H4 (cell line): ENCODE measurements at regions not wholly inside any gene's neighbourhood (a gene's known extent, or its start where the extent isn't known, plus 50 kb on each side); places are given as distances from the start of the nearest gene placed in this dataset.

Experiments
- DNase-seq: peaks from one replicate; pipeline ENCODE4 v3.0.0-alpha.2; 2015; ENCODE audit warnings: low spot score

DNA sequence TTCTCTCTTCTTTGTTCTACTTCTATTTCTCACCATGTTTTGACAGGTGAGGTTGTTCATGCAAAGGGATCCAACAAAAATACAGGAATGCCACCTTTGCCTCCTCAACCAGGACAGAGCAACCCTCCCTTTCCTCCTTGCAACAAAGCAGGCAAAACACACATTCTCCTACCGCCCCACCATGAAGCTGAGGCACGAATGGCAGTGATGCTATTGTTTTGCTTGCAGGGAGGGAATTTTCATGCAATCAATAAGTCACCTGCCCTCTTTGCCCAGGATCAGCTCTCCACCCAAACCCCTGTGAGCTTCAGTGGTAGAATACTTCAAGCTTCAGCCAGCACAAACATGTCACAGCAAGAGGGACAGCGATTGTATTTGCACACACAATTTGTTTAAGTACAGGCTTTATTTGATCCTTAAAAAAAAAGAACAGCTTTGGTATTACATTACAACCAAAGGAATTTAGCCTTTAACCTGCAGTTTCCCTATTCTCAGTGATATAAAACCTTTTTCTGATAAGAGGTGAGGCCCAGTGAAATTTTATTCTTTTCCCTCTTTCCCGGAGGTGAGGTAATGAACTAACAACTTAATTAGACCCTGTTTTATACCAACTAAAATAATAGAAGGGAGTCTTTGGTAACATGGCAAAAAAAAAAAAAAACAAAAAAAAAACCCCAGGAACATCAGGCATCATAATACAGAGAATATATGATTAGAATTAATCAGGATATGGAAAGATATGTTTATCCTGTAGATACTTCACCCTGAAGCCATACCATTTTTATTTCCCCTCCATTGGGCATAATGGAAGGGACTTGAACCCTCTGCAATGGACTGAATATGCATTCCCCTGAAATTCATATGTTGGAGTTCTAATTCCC is 87.0 kb upstream of the EEA1 start:
- no peak for DNase-seq

DNA sequence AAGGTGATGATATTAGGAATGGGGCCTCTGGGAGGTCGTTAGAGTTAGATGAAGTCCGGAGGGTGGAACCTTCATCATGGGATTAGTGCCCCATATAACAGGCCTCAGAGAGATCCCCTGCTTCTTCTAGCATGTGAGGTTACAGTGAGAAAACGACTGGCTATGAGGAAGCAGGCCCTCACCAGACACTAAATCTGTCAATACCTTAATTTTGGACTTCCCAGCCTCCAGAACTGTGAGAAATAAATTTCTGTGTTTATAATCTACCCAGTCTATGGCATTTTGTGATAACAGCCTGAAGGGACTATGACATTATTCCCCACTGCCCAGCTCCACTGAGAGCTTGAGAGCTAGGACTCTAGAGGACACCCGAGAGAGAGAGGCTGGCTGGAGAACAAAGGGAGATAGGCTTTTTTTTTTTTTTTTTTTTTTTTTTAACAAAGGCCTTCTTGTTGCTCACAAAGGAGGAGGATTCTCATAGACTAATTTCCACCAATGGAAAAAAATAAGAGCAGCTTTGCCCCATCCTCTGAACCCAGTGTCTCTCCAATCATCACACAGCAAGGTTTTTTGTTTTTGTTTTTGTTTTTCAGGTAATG is 87.8 kb upstream of the EEA1 start:
- DNase-seq: no peak

DNA sequence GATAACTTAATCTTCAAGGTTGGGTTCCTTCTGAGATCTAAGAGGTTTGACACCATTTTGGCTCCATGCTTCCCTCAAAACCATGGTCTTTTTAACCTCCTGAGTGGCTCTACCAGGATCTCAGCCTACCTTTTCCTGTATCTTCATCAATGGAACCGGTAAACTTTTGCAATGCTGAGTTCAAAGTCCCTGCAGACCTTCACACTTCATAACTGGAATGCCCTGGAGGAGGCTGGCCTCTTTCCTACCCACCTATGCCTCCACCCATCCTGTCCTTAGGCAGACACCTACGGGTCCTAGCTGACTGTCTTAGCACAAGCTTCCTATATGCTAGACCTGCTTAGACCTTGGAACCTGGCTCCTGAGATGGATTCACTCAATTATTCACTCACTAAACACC is 89.5 kb upstream of the EEA1 start:
- DNase-seq: no peak

DNA sequence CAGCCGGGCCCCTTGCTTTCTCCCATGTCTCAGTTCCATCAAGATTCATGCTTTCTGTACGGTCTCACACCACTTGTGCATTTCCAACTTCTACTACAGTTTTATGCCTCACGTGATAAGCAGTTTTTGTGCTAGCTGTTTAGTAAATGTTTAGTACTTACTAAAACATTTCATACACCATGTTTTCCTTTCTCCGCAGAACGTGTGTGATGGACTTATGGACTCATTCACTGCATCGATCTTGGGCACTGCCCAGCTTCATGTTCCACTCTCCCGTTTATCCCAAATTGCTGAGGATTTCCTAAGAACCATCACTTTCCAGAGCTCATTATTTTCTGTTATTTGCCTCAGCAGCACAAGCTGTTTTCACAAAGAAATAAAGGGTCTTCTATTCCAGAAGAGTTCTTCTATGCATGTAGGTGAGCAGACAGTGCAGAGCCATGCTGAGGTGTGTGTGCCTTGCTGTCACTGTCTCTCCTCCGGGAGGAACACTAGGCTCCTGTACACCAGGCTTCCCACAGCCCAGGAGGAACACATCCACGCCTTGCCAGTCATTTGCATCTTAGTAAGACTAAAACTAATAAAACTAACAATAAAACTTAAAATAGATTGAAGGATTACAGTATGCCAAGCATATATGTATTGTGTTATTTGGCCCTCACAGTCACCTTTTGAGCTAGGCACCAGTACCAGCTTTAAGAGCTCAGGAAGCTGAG is 90.3 kb upstream of the EEA1 start:
- no peak for DNase-seq

DNA sequence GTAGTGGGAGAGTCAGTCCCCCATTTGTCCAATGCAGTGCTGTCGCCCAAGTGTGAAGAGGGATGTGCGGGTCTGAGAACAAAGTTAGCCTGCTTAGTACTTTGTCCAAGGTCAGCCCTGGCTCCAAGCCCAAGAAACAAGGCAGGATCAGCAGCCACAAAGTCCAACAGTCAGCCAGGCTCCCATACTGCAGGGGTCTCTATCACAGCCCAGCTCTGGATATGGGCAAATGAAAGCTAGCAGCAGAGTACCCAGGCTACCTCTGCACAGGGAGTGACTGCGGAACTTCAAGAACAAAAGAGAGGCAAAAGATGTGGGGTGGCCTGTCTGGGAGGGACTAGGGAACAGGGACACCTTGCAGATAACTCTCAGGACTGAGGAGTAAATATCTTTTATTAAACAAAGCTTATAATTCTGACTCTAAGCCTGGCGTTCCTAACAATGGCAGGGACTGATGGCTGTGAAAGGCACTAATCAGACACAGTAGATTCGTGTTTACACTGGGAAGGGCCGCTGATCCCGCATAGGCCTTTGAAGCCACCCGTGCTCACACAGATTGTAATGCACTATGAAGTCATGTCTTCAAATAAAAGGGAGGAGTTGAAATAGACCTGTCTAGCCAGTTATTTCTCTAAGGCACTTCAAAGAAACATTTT is 91.0 kb upstream of the EEA1 start:
- DNase-seq: no peak

DNA sequence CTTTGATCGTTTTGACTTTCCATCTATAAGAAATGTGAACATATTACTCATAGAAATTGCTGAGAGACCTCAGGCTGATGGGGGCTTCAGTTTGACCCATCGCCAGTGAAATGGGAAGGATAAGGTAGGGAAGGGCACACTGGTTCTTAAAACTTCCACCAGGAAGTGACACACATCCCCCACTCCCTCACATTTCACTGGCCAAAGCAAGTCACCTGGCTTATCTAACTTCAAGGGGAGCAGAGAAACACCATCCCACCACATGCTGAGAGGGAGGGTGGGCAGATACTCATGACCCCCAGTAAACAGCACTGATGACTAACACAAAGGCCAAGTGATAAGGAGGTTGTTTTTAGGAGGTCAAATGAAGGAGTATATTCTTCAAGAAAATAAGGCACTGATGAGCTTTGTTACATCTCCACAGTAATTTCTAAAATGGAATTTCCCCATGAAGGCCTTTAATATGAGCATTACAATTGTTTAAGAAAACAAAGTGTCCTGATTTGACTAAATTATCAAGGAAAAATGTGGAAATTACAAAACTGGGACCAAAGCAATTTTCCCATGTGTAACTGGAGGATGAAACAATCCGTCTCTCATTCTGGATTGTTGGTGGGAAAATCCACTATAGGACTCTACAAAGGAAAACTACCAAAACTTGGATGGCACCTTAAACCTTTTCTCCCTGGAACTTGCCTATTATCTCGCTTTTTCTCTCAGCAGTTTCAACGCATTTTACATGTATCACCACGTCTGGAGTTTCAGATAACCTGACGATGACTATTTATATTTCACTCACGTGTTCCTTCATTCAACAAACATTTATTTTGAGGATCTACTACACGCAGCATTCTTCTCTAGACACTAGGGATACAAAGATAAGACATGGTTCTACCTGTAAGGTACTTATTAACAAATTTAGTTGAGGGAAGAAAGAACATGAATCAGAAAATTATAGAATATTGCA is 91.8 kb upstream of the EEA1 start:
- no peak for DNase-seq

DNA sequence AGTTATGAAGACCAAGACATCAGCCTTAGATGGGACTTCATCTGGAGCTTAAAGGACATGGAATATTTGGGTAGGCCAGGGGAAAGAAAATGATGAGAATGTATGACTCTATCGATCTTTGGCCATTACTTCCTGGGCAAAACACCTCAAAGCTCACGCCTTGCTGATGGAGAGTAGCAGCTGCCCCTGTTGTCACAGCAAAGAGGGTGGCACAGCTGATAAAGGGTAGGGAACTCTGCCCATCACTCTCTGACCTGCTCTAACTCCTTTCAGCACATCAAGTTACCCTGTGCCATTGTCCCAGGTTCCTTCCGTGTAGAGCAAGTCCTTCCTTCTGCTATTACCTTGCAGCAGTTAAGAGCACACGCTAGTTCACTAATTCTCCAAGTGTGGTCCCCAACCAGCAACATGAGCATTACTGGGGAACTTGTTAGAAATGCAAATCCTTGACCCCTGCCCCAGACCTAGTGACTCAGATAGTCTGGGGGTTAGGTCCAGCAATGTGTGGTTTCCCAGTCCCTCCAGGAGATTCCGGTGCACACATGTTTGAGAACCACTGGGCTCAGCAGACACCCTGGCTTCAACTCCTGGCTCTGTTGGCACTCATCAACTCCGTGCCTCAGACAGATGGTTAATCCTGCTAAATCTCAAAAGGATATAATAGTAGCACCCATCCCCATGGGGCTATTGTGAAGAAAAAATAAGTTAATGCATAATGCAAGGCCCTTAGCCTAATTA is 93.7 kb upstream of the EEA1 start:
- DNase-seq: no peak

DNA sequence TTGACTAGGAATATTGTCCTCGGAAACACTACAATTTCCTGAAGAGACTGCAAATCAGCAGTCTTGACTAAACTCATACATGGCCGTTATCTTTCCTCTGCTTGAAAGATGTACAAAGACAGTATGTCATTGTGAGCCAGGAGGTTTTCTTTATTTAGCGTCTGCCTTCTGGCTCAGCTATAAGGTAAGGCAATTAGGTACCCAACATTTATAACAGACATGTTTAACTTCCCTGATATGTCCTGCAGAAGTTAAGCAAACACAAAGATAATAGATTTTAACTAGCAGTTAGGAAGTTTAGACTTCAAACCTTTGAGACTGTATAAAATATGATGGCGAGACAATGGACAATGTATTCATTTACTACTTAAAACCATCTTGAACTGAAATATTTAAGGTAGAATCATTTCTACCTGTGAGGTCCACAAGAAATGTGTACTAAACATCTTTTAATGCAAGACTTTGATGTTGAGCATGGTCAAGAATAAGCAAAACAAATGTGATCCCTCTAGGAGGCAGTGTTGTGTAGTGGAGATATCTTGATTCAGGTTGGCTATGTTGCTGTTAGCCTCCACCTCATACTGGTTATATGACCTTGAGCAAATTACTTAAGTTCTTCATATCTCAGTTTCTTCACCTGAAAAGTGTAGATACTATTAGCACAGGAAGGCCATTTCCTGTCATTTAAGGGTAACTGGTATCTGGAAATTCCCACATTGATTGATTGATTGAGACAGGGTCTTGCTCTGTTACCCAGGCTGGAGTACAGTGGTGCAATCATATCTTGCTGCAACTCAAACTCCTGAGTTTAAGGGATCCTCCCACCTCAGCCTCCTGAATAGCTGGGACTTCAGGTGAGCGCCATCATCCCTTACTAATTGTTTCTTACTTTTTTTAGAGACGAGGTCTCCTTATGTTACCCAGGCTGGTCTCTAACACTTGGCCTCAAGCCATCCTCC is 96.3 kb upstream of the EEA1 start:
- DNase-seq: peak; percentile 37

DNA sequence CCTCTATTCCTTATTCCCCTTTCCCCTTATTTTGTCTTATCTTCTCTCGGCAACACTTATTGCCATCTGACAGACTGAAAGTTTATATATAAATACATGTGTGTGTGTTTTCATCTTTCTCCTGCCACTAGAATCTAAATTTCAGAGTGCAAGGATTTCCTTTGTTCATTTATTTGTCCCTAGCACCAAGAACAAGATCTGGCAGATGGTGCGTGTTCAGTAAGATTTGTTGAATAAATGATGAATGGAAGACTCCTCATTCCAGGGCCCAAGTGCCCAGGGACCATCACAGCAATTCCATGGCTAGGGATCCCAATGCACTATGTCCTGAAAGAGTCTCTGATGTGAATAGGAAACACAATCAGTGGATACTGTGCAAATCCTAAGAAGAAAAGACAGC is 97.9 kb upstream of the EEA1 start:
- DNase-seq: no peak

DNA sequence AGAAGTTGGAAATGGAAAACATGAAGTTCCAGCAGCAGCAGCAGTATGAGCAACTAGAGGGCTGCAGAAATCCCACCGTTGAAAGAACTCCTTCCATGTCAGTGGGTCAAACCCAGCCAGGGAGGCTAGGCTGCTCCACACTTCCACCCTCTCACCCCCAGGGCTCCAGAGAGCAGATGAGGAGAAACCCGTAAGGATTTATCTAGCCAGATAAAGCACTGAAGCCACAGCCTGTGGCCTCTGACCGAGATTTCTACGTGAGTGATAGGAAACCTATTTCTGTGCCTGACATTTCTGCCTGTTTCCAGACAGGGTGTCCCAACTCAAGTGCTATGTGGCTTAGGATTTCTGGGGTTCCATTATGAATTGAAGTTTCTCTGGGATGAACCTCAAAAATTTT is 100.0 kb upstream of the EEA1 start:
- DNase-seq: no peak

DNA sequence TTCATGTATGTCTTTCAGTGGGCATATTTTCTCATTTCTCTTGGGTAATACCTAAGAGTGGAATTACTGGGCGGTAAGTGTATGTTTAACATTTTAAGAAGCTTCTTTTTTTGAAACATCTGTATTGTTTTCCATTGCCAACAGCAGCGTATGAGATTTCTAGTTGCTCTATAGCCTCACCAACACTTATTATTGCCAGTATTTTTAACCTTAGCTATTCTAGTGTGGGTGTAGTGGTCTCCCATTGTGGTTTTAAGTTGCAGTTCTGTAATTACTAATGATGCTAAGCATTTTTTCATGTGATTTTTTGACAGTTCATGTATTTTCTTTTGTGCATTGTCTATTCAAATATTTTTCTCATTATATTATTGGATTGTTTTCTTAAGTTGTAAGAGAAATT is 101.9 kb upstream of the EEA1 start:
- DNase-seq: no peak

DNA sequence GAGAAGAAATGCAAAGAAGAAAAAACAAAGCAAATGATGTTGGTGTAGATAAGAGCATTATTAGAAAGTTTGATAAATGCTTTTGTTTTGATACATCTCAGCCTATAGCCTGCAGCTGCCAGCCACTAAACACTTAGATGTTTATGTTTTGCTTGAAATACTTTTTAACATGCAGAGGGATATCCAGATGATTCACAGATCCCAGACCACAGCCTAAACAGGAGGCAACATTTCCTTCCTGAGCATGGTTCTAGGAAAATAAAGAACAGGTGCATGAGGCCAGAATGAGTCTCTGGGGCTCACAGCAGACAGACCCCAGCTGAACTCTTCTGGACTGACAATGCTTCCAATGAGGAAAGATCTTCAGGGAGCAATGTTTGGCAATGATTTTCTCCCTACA is 103.7 kb upstream of the EEA1 start:
- no peak for DNase-seq

DNA sequence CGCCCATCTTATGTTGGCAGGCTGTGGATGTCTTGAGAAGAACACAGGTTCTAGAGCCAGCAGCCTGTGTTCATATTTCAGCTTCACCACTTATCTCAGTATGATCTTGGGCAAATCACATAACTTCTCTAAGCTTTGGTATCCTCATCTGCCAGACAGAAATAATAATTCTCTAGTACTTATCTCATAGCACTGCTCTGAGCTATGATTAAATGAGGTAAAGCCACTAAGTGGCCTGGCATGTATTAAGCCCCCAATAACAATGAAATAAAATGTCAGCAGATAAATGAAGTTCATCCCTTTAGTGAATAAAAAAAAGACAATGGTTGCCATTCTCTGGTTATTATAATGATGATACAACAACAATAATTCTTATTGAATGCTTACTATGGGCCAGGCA is 104.9 kb upstream of the EEA1 start:
- DNase-seq: no peak

DNA sequence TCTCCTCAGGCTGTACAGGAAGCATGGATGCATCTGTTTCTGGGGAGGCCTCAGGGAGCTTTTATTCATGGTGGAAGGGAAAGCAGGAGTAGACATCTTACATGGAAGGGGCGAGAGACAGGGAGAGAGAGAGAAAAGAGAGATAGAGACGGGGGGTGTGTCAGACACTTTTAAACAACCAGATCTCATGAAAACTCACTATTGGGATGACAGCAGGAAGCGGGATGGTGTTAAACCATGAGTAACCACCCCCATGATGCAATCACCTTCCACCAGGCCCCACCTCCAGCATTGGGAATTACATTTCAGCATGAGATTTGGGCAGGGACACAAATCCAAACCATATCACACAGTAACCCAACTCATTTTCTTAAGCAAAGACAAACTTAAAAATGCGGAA is 110.0 kb upstream of the EEA1 start:
- no peak for DNase-seq

DNA sequence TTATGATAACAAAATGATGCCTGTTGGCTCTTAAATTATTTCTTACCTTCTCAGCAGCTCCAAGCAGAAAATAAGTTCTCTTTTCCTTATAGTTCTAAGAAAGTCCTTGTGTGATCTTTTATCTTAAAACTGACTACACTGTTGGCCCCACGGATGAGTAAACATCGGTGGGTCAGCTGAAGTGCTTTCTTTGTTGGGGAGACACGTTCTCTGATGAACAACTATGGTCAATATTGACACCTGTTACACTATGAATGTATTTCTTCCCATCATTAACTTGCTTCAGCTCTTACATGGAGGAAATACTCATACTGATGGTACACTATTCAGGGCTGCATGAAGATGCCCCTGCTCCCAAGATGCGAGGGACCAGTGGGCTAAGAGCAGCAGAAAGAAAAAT is 110.8 kb upstream of the EEA1 start:
- DNase-seq: no peak

DNA sequence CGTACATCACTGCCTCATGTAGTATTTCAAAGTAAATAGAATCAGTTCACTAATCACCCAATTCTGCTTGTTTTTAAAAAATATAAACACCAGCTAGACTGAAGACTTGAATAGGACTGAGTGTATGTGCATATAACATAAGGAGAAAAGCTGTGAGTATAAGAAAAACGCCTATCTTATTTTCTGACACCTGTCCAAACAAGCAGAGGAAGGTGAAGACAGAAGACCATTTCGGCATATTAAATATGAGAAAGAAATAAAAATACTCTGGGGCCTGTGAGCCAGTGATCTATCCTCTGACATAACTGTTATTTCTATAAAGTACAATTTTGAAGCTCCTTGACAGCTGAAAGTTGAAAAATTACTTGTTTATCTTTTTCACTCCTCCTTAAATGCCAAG is 111.3 kb upstream of the EEA1 start:
- DNase-seq: no peak

DNA sequence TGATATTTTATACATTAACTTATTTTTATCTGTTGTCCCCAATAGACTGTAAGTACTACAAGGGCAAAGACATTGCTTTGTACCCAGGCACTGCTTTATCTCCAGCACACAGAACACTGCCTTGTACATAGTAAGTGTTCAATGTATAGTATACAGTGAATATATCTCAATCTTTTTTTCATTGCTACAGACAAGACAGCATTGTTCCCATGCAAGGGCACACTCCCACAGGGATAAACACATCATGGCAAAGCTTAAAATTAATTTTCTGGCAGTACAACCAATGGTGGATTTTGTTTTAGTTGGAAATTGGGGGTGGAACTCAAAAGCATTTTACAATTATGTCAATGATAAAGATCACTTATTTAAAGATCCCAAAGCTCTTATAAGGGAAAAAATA is 112.3 kb upstream of the EEA1 start:
- DNase-seq: no peak

DNA sequence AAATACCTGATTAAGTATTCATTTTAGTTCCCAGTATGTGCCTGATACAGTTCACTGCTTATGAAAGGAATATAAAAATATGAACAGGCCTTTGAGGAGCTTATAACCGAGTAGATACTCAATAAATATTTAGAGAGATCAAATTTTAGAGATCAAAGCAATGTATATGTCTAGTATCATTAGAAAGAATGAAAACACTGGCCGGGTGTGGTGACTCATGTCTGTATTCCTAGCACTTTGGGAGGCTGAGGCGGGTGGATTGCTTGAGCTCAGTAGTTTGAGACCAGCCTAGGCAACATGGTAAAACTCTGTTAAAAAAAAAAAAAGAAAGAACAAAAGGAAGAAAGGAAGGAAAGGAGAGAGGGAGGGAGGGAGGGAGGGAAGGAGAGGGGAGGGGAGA is 113.2 kb upstream of the EEA1 start:
- no peak for DNase-seq

DNA sequence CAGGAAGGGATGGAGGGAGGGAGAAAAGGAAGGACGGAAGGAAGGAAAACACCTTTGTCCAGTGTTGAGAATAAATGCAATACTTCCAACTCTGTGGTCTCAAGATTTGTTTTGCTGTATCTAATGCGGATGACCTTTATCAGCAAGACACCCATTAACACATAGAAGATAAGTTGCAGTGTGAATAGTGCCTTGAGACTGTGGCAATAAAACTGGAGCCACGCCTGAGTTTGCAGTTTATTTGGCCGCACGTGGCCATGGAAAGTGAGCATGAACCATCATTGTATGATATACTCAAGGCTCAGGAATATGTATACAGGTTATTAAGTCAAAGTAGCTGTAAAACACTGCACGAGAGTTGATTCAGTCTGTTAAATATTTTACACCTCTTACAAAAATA is 113.6 kb upstream of the EEA1 start:
- DNase-seq: no peak
